Activated effector memory CD4-positive, alpha-beta T cell treated with Interleukin-2 at 50 U/mL for 16 hours (primary cell): ENCODE measurements at regions not wholly inside any gene's neighbourhood (a gene's known extent, or its start where the extent isn't known, plus 50 kb on each side); places are given as distances from the start of the nearest gene placed in this dataset.
"Not testable (repeated sequence)": the region's sequence is repeated elsewhere in the genome, so short reads cannot be mapped to it uniquely, and the experiment has no call there.

ENCODE experiments used
- DNase-seq: peaks from one replicate; pipeline ENCODE4 v3.0.0-alpha.2; 2020

DNA sequence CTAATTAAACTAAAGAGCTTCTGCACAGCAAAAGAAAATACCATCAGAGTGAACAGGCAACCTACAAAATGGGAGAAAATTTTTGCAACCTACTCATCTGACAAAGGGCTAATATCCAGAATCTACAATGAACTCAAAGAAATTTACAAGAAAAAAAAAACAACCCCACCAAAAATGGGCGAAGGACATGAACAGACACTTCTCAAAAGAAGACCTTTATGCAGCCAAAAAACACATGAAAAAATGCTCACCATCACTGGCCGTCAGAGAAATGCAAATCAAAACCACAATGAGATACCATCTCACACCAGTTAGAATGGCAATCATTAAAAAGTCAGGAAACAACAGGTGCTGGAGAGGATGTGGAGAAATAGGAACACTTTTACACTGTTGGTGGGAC lies 100.7 kb downstream of the GPX5 start:
- not testable (repeated sequence) for DNase-seq

GRCh38 chr6:28632326-28632851 lies 106.7 kb downstream of the GPX5 start:
- DNase-seq, result no peak

DNA sequence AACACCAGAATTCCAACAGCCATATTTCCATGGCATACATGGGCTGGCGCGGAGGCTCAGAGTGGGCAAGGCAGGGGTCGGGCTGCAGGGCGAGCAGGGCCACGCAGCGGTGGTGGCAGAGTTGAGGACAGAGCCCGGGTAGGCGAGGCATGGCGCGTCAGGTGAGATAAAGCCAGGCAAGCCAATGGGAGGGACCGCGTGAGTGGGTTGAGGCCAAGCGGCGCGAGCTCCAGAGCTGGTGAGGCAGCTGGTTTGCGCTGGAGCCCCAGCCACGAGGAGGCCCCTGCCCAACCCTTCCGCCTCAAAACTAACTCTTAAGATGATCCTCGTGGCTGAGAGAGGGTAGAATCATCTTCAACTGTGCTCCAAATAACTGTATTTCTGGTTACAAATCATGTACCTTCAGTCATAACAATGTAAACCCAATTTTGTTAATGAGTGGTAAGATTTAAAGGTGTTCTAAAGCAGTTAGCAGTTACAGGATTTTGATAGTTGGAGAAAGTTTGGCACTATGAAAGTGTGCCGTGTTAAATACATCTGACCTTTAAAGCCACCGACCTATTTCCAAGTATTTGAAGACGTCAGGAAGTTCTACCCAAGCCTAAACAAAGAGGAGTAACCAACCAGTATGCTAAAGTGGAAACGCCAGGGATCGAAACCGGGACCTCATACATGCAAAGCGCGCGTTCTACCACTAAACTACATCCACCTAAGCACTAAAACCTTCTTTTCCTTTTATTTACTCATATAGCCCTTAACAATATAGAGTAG lies 107.9 kb downstream of the GPX5 start:
- DNase-seq, result no peak

GRCh38 chr6:28634411-28634760 lies 108.7 kb downstream of the GPX5 start:
- no peak for DNase-seq

GRCh38 chr6:28634761-28635546 lies 109.3 kb downstream of the GPX5 start:
- no peak for DNase-seq

DNA sequence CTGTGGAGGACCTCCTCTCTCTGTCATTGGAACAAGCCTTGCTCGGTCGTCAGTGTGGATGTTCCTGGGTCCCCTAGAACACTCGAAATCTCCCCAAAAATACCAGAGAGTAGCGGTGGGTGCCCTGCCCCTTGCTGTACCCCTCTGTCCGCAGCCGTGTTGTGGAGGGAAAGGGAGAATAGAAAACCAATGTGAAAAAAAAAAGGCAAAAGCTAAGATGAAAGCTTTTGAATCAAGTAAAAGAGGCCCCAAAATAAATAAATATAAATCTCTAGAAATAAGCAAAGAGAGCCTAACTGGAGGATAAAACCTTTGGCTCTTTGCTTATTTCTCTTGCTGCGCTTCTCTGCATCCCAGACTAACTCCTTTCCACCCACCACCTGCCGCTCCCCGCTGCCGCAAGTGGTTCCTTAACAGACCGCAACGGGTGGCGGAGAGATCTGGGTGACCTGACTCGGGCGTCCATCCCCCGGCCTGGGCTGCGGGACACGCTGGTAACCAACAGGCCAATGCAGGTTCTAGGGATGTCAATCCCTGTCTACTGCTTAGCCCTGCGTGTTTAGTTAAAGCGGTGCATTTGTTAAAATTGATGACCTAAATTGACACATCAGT lies 110.0 kb downstream of the GPX5 start:
- no peak for DNase-seq

GRCh38 chr6:28638787-28639430 lies 113.2 kb downstream of the GPX5 start:
- no peak for DNase-seq

GRCh38 chr6:28639445-28640290 lies 114.0 kb downstream of the GPX5 start:
- DNase-seq, result not testable (repeated sequence)

DNA sequence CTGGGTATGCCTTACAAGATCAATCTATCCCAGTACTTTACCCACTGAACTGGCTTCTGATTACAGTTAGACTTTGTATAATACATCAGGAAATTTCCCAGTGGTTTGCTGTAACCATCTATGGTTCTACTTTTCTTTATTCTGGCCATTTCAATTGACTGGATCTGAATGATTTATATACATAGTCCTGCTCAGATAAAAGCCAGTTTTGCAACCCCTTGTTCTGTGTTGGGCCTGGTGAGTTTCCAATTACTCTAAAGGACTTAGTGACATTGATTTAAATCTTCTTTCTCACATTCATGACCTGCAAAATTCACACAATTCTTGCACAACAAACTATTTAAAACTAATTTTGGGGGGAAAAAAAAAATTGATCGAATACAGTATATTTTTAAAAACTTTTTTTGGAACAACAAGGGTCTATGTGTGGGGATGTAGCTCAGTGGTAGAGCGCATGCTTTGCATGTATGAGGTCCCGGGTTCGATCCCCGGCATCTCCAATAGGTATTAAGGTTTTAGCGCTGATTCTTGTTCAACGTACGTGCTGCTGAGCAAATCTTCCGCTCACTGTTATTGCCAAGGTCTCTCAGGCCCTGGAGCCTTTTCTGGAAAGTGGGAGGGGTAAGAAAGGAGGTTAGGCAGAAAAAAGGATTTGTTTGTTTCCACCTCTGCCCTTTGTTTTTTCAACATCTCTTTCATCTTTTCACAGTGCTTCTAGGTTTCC lies 117.5 kb downstream of the GPX5 start:
- DNase-seq, result no peak

DNA sequence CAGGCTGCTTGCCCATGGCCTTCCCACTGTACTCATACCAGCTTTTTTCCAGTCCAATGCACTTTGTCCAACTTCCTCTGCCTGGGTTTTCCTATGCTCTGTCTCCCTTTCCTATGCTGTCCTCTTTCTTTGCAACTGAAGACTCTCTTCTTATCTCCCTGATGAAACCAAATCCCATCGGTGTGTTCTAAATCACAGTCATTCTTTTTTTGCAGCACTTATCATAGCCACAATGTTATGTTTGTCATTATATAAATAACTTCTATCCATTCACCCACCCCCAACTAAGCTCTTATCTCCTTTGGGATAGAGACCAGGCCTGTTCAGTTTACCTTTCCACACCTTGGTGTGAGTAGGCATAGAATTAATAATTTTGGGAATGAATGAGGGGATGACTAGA lies 121.0 kb downstream of the GPX5 start:
- DNase-seq, result no peak

GRCh38 chr6:28648035-28648877 lies 122.6 kb downstream of the GPX5 start:
- no peak for DNase-seq

- no peak for DNase-seq
These were observed 123.2 kb downstream of the GPX5 start for GRCh38 chr6:28648878-28649375.

GRCh38 chr6:28651161-28651560 lies 125.5 kb downstream of the GPX5 start:
- DNase-seq, result no peak

DNA sequence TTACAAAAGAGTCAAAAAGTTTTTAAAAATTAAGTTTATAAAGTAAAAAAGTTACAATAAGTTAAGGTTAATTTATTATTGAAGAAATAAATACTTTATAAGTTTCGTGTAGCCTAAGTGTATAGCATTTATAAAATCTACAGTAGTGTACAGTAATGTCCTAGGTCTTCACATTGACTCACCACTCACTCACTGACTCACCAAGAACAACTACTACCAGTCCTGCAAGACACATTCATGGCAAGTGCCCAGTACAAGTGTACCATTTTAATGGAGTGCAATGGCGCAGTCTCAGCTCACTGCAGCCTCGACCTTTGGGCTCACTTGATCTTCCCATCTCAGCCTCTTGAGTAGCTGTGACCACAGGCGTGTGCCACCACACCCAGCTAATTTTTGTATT lies 128.2 kb downstream of the GPX5 start:
- no peak for DNase-seq

- no peak for DNase-seq
These were observed 129.5 kb downstream of the GPX5 start for GRCh38 chr6:28655164-28655563.

DNA sequence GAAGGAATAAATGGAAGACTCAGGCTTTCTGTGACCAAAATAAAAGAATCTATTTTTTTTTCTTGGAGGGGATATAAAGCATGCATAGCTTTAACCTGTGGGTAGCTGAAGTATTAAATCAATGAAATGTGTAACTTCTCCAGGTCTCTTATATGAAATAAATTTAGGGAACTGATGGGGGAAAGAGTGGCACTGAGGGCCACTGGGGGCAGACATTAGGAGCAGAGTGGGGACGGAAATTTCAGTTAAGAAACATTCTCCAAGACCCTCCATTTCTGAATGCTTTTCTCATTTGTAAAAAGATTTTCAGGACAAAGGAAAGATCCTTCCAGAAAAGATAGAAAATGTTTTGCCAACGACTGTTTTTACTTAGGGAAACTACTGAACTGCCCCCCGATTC lies 131.0 kb downstream of the GPX5 start:
- DNase-seq, result no peak

GRCh38 chr6:28657381-28657768 lies 131.7 kb downstream of the GPX5 start:
- DNase-seq, result no peak

DNA sequence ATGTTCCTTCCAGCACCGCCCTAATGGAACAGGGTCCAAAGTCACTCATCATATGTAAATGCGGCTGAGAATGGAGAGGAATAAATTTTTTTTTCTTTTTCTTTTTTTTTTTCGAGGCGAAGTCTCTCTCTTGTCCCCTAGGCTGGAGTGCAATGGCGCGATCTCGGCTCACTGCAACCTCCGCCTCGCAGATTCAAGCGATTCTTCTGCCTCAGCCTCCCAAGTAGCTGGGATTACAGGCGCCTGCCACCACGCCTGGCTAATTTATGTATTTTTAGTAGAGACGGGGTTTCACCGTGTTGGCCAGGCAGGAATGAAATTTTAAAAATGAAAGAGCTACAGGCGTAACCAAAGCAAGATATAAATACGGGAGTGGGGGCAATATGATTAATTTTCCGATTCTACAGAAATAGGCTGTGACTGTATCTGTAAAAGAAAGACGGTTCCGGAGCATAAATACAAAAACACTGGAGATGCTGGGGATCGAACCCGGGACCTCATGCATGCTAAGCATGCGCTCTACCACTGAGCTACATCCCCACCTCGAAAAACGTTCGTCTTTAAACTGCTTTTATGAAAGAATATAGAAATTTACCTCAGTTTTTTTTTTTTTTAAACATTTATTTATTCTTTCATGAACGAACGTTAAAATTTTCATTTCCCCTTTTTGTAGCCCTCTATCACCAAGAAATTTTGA lies 132.2 kb downstream of the GPX5 start:
- DNase-seq, result no peak

DNA sequence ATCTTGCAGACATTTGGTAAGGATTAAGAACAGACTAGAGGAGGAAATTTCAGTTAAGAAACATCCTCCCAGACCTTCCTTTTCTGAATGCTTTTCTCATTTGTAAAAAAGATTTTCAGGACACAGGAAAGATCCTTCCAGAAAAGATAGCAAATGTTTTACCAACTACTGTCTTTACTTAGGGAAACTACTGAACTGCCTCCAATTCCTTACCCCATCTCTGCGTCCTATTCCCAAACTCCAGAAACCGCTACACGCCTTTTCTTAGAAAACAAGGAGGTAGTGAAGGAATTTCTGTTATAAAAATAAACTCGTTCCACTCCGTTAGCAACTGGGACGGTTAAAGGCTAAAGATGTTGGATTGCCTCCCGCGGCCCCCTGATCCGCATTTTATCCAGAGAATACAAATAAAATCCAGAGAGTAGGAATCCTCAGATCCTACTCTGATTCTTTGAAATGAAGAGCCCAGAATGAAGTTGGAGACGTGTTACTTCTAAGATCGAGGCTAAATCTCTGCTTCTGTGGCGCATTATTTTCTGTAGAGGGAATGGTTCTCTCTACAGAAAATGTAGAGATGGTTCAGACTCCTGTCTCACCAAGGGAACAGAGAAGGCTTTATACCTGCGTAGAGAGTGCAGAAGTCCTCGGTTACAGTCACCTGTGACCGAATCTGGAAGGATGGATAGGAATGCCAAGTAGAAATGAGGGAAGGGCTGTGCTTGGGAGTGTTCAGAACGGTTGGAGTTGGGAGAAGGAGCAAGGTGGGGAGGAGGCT lies 133.0 kb downstream of the GPX5 start:
- DNase-seq, result no peak
